BLaER1 (cell line): ENCODE measurements at regions not wholly inside any gene's neighbourhood (a gene's known extent, or its start where the extent isn't known, plus 50 kb on each side); places are given as distances from the start of the nearest gene placed in this dataset.

Experiments used
- H3K27ac ChIP-seq: shearing (Covaris generic); formaldehyde crosslinking; 2 replicates; pipeline ENCODE4 v1.8.1; 2022
- H3K27me3 ChIP-seq: shearing (Covaris generic); formaldehyde crosslinking; 2 replicates; pipeline ENCODE4 v1.8.1; 2022
- H3K36me3 ChIP-seq: shearing (Covaris generic); formaldehyde crosslinking; 2 replicates; pipeline ENCODE4 v1.8.1; 2022
- H3K4me1 ChIP-seq: shearing (Covaris generic); formaldehyde crosslinking; 2 replicates; pipeline ENCODE4 v1.8.1; 2022
- H3K4me2 ChIP-seq: shearing (Covaris generic); formaldehyde crosslinking; 2 replicates; pipeline ENCODE4 v1.8.1; 2022
- H3K4me3 ChIP-seq: shearing (Covaris generic); formaldehyde crosslinking; 2 replicates; pipeline ENCODE4 v1.8.1; 2022
- H3K9ac ChIP-seq: shearing (Covaris generic); formaldehyde crosslinking; 2 replicates; pipeline ENCODE4 v1.8.1; 2022
- H3K9me3 ChIP-seq: shearing (Covaris generic); formaldehyde crosslinking; 2 replicates; pipeline ENCODE4 v1.8.1; 2022
- H4K20me1 ChIP-seq: shearing (Covaris generic); formaldehyde crosslinking; 2 replicates; pipeline ENCODE4 v1.8.1; 2022
- Cebpa-rat ChIP-seq: shearing (Covaris generic); IDR thresholded peaks from 2 replicates; pipeline ENCODE4 v1.8.1; 2022

DNA sequence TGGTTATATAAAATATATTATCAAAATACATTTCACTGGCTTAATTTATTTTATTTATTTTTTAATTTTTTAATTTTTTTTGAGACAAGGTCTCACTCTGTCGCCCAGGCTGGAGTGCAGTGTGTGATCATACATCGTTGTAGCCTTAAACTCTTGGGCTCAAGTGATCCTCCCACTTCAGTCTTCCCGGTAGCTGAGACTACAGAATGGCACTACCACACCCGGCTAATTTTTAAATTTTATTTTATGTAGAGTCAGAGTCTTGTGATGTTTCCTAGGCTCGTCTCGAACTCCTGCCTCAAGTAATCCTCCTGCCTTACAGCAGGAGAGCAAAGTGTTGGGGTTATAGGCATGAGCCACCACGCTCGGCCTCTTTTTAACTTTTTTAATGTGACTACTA lies 143.8 kb downstream of the CEP135 start:
- H3K9me3 ChIP-seq: peaks cover 20% of the 10 kb centered on the region
- H3K9ac ChIP-seq: peak overlapping the region; percentile 45; the same call in 1 of the 2 replicates
- no peak overlapping the region for H3K4me3 ChIP-seq

GRCh38 chr4:56086561-56086960 lies 137.8 kb downstream of the CEP135 start:
- TF ChIP-seq Cebpa-rat: no peak
- Histone ChIP-seq H4K20me1 (no peaks in the 10 kb centered on the region), H3K4me2 (peak overlapping the region; percentile 84), H3K36me3 (peaks cover 8% of the 10 kb centered on the region), H3K27me3 (no peaks in the 10 kb centered on the region), H3K9ac (0 out of 2 replicates have a peak overlapping the region, but pooled peaks have one; percentile 21), H3K27ac (peak overlapping the region; percentile 72), H3K4me1 (peaks cover 71% of the 10 kb centered on the region), H3K4me3 (no peak overlapping the region), H3K9me3 (peaks cover 8% of the 10 kb centered on the region)

More for the DNA sequence above, 143.8 kb downstream of the CEP135 start:
- Histone ChIP-seq H3K36me3 (peaks cover 20% of the 10 kb centered on the region), H4K20me1 (no peaks in the 10 kb centered on the region), H3K27me3 (no peaks in the 10 kb centered on the region), H3K27ac (peak overlapping the region; percentile 77), H3K4me1 (peaks cover 38% of the 10 kb centered on the region), H3K4me2 (peak overlapping the region; percentile 79)
- no peak for TF ChIP-seq Cebpa-rat

GRCh38 chr4:56086073-56086541 lies 137.4 kb downstream of the CEP135 start:
- Histone ChIP-seq H3K36me3 (peaks cover 8% of the 10 kb centered on the region), H3K4me3 (peak overlapping the region; percentile 6; the same call in 1 of the 2 replicates), H3K27me3 (no peaks in the 10 kb centered on the region), H3K27ac (peak overlapping the region; percentile 72), H3K9ac (0 out of 2 replicates have a peak overlapping the region, but pooled peaks have one; percentile 21), H3K4me1 (peaks cover 67% of the 10 kb centered on the region), H4K20me1 (no peaks in the 10 kb centered on the region), H3K4me2 (peak overlapping the region; percentile 84), H3K9me3 (peaks cover 8% of the 10 kb centered on the region)
- no peak for TF ChIP-seq Cebpa-rat

- TF ChIP-seq Cebpa-rat: no peak
- H3K4me1 ChIP-seq: peaks cover 58% of the 10 kb centered on the region
- peak overlapping the region; percentile 72 for H3K27ac ChIP-seq
These were observed 136.5 kb downstream of the CEP135 start for GRCh38 chr4:56085275-56085674.

DNA sequence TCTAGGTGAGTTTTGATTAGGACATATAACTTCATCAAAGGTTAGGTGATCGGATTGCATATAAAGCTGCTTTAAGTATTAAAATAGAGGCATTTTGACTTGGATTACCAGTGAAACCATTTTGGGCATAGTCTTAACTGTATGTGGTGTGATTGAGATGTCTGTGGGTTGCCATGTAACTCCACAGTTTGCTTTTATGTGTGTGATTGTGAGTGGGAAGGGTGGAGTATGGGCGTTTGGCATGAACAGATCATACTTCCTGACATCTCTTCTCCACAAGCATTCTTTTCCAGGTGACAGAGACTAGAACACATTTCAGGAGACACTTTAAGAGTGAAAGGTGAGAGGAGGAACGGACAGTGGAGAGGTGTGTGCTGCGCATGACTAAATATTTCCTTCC lies 136.1 kb downstream of the CEP135 start:
- Histone ChIP-seq H3K27ac (peak overlapping the region; percentile 72), H3K4me2 (peak overlapping the region; percentile 84), H3K4me3 (no peak overlapping the region), H3K36me3 (no peaks in the 10 kb centered on the region), H4K20me1 (no peaks in the 10 kb centered on the region), H3K27me3 (no peaks in the 10 kb centered on the region), H3K4me1 (peaks cover 57% of the 10 kb centered on the region), H3K9me3 (no peaks in the 10 kb centered on the region; the same call in 1 of the 2 replicates), H3K9ac (peak overlapping the region; percentile 30; the same call in 1 of the 2 replicates)
- no peak for TF ChIP-seq Cebpa-rat

More at GRCh38 chr4:56085275-56085674, 136.5 kb downstream of the CEP135 start:
- Histone ChIP-seq H3K36me3 (peaks cover 4% of the 10 kb centered on the region), H3K9ac (peak overlapping the region; percentile 30), H3K27me3 (no peaks in the 10 kb centered on the region), H4K20me1 (no peaks in the 10 kb centered on the region), H3K4me3 (peak overlapping the region; percentile 6; the same call in 1 of the 2 replicates), H3K9me3 (peaks cover 3% of the 10 kb centered on the region), H3K4me2 (peak overlapping the region; percentile 84)
